GM12892 (cell line): ENCODE measurements at regions not wholly inside any gene's neighbourhood (a gene's known extent, or its start where the extent isn't known, plus 50 kb on each side); places are given as distances from the start of the nearest gene placed in this dataset.

Source experiments
- POLR2A ChIP-seq: IDR thresholded peaks from 2 replicates; pipeline ENCODE4 v1.6.1; 2011; ENCODE audit warnings: low read depth, low read length, control low read depth
- POLR2AphosphoS5 ChIP-seq: IDR thresholded peaks from 2 replicates; pipeline ENCODE4 v1.6.1; 2011; ENCODE audit warnings: low read depth, low read length, control low read depth

DNA sequence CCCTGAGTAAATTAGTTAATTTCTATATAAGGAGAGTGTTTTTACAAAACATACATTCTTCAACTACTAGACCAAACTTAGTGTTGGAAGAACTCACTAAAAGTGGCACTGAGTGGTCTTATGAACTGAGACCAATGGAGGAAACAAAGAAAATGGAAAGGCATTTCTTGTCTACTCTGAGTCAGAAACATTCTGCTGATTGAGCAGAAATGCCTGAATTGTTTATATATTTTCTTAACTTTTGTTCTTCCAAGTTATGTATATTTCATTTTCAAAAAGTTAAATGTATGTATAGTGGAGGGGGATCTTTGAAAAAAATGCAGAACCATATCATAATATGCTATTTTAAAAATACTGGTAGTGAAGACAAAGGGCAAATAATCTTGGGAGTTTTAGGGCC is 320.7 kb downstream of the HGF start:
- no peak for TF ChIP-seq POLR2A
- TF ChIP-seq POLR2AphosphoS5 = no peak
